HG03135 (cell line): ENCODE measurements at regions not wholly inside any gene's neighbourhood (a gene's known extent, or its start where the extent isn't known, plus 50 kb on each side); places are given as distances from the start of the nearest gene placed in this dataset.

Experiments
- ATAC-seq: cut with Tn5 transposase; IDR thresholded peaks from one replicate; pipeline ENCODE4 v1.9.1; 2021; ENCODE audit warnings: mild to moderate bottlenecking, moderate library complexity; ENCODE audit not compliant: unreplicated experiment

DNA sequence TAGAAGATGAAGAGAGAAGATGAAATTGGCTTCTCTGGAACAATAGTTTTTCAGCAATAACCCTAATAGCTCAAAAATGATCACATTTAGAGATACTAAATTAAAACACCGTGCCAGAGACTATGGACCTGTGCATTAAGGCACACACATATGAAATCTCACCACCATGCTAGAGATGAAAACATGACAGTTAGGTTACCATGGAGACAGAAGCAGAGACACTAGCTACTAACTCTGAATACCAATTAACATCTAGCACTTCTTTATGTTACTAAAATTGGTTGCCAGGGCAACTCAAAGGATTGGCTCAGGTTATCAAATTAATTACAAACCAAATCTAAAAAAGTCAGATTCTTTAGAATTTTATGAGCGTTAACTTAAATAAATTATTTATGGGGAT, 337.7 kb downstream of the PLK2 start:
- ATAC-seq, result no peak

- no peak for ATAC-seq
Observed at GRCh38 chr5:58121391-58121790, 338.5 kb downstream of the PLK2 start.

- ATAC-seq, result no peak
Observed at GRCh38 chr5:58117542-58117941, 342.3 kb downstream of the PLK2 start.

DNA sequence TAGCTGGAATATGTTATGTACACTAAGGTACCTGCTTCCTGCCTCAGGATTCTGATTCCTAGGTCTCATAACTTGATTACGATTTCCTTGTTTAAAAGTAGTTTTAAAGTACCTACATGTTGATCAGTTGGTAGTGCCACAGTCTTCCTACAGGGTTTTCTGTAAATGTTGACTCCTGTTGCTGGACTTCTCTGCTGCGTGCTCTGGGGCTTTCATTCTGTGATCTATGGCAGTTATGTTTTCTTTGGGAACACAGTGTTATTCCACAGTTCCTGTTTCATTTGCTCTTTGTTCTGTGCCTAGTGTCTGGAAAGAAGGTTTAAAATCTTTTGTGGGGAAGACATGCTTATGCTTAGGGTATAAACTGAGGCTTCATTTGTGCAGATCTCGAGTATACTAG, 343.5 kb downstream of the PLK2 start:
- ATAC-seq, result no peak

DNA sequence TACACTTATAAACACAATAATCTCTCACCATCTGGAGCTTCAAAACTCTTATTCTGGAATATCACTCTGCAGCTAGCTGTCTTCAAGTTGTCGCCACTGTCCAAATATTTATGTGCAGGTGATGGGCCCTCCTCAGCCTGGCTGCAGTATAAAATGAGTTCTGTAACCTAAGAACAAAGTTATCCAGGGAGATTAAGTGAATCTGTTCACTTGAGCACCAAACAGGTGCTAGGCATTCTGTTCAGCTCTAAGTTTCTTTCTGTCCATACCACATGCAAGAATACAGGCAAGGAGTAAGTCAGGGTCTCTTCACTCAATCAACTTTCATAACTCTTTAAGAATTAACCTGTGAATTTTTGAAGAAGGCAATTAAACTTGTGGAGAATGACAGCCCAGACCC, 344.1 kb downstream of the PLK2 start:
- ATAC-seq, result no peak

GRCh38 chr5:58114324-58114723, 345.6 kb downstream of the PLK2 start:
- no peak for ATAC-seq

DNA sequence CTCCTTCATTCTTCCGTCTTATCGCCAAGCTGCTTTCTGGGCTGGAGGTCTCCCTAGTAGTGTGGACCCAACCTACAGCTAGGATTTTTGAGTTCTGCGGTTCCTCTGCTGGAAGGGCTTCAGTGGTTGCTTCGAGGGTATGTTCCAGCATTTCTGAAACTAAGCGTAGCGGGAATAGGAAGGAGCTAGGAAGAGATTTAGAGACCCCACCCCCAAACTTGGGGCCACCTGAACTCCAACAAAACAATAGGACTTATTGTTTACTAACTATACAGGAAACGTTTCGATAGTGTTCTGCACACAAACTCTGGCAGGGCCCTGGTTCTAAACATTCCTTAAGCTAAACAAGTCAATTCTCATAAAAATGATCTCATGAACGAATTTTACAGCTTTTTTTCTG, 346.7 kb downstream of the PLK2 start:
- ATAC-seq, result no peak

DNA sequence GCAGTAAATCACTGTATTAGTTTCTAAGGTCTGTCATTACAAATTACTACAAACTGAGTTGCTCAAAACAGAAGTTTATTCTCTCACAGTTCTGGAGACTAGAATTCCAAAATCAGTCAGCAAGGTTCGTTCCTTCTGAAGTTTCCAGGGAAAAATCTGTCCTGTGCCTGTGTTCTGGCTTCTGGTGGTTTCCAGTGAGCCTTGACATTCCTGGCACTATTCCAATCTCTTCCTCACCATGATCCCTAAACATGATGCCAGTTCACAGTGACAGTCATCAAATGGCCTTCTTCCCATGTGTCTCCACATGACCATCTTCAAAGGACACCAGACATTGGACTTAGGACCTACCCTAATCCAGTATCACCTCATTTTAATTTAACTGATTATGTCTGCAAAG, 351.4 kb downstream of the PLK2 start:
- ATAC-seq, result no peak

DNA sequence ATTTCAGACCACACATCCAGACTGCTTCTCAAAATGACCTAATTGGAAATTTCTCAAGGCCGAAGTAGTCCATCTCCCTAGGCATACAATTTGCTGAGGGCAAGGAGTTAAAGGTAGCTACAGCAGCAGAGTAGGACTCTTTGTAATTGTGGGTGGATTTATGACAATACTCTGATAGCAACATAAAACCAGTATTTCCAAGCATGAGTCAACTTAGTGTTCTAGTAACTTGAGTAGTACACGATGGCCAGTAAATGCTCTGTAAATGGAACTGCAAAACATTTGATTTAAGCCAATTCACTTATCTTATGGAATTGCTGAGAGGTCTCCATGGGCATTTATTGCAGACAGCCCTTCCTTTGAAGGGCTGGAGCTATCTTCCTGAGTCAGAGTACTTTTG, 352.2 kb downstream of the PLK2 start:
- ATAC-seq, result no peak

GRCh38 chr5:58106754-58107410, 353.0 kb downstream of the PLK2 start:
- no peak for ATAC-seq

DNA sequence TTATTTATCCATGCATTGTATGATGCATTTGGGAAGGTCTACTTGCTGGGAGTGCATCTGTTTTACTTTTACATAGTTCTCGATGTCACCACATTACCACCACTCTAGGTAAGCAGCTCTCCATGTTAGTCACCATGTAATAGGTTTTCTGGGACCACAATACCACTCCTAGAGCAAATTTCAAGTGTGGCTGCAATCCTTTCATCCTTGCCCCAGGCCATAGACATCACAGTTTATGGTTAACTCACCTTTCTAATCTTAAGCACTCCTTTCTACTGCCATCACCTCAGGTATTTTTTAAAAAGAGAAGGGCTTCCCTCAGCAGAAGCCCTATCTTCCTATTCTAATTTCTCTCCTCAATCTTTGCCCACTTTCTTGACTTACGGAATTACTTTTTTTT, 354.1 kb downstream of the PLK2 start:
- no peak for ATAC-seq

DNA sequence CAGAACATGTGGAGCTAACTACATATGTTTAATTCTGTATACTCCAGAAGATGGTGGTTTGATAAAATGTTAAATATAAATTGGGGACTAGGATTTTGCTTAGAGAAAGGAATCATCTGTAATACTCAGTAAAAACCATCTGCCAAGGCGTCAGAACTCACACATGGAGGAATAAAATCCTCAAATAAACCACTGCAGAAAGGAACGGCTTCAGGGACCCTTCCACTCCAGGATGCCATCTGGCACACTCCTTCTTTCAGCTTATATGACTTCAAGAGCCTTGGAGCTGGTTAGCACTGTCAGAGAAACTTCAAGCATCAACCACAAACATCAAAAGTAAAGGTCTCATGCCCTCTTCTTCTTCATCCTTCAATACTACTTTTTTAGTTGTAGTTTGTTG, 360.6 kb downstream of the PLK2 start:
- no peak for ATAC-seq

GRCh38 chr5:58094031-58094430, 365.9 kb downstream of the PLK2 start:
- no peak for ATAC-seq

DNA sequence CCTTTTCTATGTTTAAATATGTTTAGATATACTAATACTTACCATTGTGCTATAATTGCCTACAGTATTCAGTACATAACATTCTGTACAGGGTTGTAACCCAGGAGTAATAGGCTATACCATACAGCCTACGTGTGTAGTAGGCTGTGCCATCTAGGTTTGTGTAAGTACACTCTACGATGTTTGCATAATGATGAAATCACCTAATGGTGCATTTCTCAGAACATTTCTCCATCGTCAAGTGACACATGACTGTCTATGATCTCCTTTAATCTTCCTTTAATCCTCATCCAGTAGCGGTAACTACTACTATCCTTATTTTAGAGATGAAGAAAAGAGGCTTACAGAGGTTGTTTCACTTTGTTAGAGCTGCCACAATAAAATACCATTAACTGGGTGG, 369.2 kb downstream of the PLK2 start:
- no peak for ATAC-seq

DNA sequence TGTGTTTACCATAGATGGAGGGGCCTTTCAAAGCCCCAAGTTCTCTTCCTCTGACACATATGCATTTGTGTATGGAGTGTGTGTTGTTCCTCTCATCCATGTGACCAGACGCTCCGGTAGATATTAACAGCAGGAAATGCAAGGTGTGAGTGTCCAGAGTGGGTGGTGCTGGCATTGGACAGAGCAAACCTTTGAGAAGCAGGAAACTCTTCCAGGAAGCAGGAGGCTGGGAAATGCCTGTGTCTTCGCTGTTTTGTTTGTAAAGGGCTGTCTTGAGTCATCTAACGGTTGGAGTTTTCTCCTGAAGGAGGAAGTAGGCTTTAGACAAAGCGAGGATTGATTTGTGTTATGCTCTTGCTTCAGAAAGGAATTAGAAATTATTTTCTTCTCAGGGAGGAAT, 370.9 kb downstream of the PLK2 start:
- ATAC-seq, result no peak

DNA sequence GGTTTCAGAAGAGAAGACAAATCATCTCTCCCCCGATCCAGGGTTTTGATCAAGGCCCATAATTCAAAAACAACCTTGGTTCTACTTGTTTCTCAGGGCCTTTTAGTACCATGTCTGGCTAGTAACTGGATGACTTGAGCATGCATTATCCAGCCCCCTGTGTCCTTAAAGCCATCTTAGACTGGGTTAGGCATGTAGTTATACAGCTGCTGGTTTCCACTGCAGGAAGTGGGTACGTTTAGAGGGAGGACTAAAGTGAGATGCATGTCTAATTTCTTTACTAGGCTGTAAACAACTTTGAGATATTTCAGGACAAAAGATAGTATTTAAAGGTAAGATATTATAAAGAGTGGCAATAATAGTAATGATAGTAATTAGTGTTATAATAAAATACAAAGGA, 372.0 kb downstream of the PLK2 start:
- no peak for ATAC-seq

- no peak for ATAC-seq
Observed at GRCh38 chr5:58087123-58087522, 372.8 kb downstream of the PLK2 start.

DNA sequence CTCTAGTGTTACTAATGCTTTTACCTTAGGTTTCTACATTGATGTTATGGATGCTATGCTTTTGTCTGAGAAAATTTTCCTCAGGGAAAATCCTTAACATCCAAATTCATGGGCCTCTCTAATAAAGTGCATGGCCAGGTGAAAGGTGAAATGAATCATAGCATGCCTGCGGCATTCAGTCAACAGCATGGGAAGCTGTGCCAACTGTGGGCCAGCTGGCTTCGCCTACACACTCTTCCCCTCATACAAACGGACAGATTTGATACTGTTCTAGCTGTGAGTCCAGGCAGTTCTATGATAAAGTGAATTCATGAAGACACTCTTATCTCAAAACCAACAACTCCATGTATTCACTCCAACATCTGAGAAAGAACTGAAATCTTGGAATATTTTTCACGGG, 374.1 kb downstream of the PLK2 start:
- ATAC-seq, result no peak

- ATAC-seq, result no peak
Observed at GRCh38 chr5:58081435-58081834, 378.5 kb downstream of the PLK2 start.

GRCh38 chr5:58080573-58080972, 379.3 kb downstream of the PLK2 start:
- ATAC-seq, result no peak

- no peak for ATAC-seq
Observed at GRCh38 chr5:58077966-58078365, 381.9 kb downstream of the PLK2 start.

- ATAC-seq, result no peak
Observed at GRCh38 chr5:58077416-58077815, 382.5 kb downstream of the PLK2 start.

DNA sequence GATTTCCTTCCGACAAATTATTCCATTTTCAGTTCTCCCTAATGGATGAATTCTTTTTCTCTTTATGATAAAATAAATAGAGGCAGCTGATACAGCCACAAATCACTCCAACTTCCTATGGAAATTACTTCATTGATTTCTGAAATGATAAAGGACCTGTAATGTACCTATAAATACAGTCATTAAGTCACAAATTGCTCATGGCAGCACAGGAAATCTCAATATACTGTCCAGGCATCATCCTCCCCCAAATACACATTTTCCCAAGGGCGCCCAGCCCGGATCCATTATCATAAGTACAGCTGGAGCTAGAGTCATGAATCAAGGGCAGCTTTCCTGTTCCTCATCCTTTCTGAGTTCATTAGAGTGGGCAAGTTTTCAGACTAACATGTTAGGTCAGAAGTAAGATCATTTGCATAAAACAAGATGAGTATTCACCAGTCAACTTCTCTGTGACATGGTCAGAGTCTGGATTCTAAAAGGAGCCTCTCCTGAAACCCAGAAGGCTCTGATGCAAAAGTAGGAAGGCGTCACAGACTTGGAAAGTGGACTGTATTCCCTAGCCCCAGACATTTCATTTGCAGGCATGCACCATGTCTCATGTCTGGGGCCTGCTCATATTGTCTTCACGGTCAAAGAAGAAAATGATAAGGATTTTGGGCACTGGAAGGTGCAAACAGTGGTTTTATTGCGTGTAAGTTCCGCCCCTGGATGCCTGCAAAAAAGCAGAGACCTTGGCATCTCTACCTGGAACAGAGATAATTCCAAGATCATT, 383.2 kb downstream of the PLK2 start:
- ATAC-seq, result no peak
